ENCODE measurements at regions not wholly inside any gene's neighbourhood (a gene's known extent, or its start where the extent isn't known, plus 50 kb on each side); places are given as distances from the start of the nearest gene placed in this dataset.

DNA sequence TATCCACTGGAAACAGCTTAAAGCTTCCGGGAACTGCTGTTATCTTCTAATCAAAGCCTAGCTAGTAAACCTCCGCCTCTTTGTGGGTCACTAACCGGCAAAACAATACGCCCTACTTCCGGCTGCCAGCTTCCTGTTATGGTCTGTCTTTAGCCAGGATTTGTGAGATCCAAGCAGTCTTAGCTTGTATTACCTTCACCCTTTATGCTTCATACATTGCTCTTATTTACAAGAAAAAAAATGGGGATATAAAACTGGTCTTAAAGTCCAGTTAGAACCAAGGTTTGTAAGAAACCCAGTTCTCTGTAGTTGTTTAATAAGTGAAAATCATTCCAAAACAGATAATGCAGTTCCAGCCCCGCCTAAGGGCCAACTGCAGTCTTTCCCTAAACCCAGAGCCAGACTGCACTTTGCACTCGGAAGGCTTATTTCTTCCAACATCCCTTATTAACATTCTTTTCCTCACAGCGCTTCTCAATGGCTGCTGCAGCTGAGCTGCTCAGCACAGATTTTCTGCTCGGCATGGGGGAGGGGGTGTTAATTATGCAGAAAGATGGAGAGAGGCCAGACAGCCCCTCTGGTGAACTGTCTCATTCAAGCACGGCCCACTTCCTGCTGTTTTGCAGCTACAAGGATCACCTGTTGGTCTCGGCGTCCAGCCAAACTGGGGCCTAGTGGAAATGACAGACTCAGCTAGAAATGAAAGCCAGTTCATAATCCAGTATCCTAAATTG, 368.4 kb downstream of the KLF12 start:
- DNase-seq (ENCODE audit: low read depth in 2 of 2): peak; percentile 91 to 98

DNA sequence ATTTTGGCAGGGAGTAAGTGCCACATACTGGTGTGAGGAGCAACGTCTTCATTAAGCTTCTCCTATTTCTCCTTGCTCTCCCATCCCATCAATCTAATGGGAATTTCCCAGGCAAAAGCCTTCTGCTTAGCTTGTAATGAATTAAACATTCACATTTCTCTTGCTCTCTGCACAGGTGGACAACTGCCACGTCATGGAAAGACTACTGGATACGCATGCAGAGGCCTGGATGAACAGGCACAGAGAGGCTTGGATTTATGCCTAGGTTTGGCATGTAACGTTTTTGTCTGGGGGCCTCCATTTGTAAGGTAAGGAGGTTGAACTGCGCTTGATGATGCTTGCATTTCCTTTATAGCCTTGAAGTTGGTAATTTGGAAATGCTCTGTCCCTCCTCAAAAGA, 374.8 kb downstream of the KLF12 start:
- DNase-seq (ENCODE audit: low read depth in 2 of 2): no peak

DNA sequence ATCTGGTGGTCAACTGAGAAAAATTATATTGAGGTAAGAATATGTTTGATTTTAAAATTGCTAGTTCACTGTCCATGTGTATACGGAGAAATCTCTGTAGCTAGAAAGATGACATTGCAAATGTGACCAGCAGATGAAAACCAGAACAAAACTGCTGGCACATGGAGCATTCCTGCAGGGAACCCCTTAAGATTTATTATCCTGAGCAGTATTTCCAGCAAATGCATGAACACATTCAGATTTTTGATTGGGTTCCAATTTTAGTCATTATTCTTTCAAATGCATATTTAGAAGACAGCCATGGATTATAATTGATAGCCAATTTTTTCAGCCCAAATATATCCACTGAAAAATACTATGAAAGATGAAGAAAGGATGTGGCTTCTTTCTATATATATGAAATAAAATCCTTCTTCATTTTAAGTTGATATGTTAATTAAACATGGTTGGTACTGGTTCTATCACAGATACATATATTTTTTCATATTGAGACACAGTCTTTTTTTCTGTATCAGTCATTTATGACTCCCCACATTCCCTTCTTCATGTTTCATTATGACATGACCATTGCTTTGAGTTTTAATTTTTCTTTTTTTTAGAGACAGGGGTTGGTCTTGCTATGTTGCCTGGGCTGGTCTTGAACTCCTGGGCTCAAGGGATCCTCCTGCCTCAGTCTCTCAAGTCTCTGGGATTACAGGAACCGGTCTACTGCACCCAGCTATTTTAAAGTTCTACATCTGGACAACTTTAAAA, 376.5 kb downstream of the KLF12 start:
- DNase-seq (ENCODE audit: low read depth in 2 of 2): no peak

DNA sequence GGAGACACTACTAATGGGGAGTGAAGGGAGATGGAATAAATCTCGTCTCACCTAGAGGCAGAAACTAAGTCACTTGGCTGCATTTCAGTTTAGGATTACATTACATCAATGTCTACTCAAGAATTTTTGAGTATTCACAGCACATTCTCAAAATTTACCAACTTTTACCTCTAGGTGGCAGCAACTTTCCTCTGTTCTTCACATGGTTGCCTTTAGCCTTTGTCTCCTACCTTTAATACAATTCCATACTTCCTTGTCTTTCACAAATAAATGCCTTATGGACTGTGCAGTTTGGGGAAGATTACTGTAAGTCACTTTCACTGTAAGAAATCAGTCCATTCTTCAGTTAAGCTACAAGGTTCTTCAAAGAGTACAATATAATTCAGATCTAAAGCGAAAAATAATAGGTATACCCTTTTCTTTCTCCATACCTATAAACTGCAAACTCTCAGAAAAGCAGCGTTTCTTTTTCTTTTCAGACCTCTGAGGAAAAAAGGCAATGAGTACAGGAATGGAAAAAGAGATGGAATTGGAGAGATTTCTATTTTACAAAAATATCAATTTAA, 379.4 kb downstream of the KLF12 start:
- peak; percentile 63 to 68 for DNase-seq (ENCODE audit: low read depth in 2 of 2)

DNA sequence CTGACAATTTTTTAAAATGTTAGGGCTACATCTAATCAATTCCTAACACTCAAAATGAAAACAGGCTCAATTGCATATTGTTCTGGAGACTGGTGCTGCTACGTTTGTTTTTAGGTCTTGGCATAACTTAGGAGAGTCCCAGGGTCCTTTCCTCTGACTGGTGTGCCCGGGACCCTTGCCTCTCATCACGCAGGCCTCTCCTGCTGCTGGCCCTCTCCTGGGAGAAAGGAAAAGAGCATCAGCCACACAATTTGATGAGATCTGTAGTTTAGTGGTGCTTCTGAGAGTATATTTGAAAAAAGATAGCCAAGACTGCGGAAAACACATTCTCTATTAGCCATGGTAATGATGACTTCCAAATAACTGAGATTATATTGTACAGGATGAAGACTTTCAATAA, 380.0 kb downstream of the KLF12 start:
- DNase-seq (ENCODE audit: low read depth in 2 of 2): no peak

DNA sequence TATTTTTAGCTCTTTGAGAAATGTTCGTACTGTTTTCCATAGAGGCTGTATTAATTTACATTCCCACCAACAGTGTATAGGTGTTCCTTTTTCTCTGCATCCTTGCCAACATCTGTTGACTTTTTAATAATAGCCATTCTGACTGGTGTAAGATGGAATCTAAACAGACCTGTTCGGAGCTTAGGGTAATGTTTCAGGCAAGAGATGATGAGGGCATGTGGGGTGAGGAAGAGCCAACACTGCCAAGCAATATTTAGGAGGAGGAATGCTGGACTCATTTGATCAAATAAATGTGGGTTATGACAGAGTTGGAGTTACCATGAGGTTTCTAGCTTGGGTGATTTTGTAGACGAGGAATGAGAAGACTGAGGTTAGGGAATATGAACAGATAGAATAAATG, 382.9 kb downstream of the KLF12 start:
- DNase-seq (ENCODE audit: low read depth in 2 of 2): no peak

DNA sequence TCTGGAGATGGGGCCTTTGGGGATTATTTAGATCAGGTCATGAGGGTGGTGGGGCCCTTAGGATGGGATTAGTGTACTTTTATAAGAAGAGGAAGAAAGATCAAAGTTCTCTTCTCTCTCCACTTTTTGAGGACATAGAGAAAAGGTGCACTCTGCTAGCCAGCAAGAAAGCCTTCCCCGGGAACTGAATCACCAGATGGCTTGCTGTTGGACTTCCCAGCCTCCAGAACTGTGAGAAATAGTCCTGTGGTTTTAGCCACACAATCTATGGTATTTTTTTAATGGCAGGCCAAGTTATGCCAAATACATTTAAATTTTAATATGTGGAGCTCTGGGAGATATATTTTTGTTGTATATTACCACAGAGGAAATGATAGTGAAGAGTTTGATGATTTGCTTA, 385.8 kb downstream of the KLF12 start:
- DNase-seq (ENCODE audit: low read depth in 2 of 2): no peak

DNA sequence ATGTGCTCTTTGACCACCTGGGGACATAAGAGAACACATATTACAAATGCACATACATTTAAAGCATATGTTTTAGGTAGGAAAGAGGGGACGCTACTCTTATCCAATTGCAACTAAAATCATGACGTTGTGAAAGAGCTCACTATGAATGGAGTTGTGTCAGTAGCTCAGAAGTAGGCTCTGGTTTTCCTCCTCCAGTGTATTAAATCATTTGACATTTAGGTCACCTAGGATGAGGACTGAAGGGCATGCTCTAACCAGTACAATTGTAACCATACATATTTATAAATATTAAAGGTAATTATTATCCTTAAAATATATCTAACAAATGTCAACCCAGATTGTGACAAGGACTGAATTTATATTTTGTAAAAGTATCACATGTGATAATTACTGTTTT, 389.0 kb downstream of the KLF12 start:
- DNase-seq (ENCODE audit: low read depth in 2 of 2): no peak

DNA sequence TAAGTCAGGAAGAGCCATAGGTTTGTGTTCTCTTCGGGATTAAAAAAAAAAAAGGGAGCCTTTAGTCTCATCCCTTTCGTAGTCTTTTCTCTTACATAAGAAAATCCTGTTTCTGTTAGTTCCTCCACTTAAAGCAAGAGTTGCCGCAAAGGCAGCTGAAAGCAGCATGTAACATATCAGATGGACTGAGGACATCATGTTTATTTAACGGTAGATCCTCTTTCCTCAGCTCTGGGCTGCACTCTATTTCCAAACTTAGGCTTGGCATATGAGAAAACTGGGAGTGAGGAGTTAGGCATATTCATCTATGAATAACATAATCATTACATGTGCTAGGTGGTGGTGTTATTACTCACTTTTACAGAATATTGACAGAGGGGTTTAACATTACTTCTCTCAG, 391.2 kb downstream of the KLF12 start:
- no peak for DNase-seq (ENCODE audit: low read depth in 2 of 2)

DNA sequence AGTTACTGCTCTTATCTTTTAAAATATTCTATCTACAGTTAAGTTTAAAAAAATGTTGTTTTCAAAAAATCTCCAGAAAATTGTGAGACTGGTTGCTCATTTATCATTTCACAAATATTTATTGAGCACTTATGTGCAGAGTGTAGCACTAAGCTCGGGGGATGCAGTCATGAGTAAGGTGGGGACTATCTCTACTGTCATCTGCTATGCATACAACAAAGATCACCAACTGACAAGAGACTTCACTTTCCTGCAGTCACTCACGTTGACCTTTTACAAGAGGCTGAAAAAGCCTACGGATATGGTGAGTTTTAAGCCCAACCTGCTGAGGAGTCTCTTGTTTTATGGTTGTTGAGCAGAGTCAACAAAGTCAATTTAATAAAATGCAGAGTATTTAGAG, 392.5 kb downstream of the KLF12 start:
- no peak for DNase-seq (ENCODE audit: low read depth in 2 of 2)

DNA sequence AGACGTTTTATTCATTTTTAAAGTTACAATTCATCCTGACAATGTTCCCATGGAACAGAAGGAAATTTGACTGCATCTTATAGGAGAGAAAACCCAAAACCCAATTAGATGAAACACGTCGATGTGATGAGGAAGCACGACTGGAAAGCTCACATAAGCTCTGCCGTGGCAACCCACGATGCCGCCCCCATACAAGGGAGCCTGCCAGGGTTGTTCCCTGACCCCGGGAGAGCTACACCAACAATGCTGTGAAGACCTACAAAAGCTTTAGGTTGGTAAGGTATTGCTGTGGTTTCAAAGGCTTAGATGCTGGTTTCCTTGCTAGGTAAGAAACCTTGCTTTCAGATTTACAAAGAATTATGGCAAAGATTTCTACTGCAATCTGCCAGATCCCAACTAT, 393.1 kb downstream of the KLF12 start:
- no peak for DNase-seq (ENCODE audit: low read depth in 2 of 2)

DNA sequence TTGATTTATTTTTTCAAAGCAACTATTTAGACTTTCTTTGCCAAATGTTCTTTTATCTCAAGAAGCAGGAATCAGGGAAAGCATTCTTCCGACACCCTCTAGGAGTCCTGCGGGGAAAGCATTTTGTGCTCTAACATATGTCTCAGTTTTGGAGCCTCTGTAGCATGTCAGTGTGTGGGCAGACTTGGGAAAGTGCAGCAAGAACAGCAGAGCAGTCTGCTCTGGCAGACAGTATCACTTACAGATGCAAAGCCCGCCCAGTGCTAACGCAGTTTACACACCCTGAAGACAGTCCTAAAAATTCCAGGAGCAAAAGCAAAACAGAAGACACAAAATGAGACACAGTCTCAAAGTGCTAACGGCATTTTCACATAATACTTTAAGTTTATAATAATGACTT, 393.5 kb downstream of the KLF12 start:
- DNase-seq (ENCODE audit: low read depth in 2 of 2): no peak

DNA sequence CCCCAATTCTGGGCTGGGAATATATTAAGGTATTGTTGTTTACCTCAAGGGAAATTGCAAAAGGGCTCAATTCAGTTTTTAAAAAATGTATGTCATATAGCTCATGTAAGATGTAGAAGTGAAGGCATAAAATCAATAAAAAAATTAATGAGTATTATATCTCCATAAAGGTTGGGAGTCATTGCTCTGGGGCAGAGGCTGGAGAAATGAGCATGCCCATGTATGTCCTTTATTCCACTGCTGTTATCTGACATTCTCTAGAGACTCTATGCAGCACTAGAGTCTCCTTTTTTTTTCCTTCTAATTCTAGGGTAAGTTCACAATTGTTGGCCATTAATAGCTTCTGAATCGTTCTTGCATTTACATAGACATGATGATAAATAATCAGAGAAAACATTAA, 394.8 kb downstream of the KLF12 start:
- no peak for DNase-seq (ENCODE audit: low read depth in 2 of 2)

DNA sequence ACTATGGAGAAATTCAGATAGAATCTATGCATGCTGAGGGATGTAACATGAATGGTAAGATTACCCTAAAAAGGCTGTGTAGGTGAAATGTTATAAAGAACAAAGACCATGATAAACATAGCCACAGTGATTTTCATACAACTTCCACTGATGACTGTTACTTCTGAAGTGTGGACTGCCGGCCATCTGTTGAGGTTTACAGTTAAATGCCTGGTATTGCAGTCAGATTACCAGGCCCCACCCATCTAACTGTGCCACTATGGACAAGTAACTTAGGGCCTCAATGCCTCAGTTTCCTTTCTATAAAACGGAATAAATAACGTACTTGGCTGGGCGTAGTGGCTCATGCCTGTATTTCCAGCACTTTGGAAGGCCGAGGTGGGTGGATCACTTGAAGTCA, 395.6 kb downstream of the KLF12 start:
- no peak for DNase-seq (ENCODE audit: low read depth in 2 of 2)

DNA sequence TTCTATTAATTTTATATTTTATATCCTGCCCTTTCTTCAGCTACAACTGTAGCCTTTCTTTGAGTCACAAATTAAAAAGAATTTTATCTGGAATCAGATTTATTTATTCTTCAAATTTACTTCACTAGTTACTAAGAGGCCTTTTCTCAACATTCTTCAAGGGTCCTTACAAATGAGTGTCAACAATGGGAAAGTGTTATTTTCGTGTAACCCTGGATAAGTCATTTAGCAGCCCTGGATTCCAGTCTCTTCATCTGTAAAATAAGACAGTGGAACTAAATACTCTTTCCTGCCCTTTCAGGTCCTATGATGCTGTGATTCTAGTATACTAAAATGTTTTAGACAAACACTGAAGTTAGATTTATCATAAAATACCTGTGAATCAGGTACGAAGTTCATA, 397.0 kb downstream of the KLF12 start:
- no peak for DNase-seq (ENCODE audit: low read depth in 2 of 2)

DNA sequence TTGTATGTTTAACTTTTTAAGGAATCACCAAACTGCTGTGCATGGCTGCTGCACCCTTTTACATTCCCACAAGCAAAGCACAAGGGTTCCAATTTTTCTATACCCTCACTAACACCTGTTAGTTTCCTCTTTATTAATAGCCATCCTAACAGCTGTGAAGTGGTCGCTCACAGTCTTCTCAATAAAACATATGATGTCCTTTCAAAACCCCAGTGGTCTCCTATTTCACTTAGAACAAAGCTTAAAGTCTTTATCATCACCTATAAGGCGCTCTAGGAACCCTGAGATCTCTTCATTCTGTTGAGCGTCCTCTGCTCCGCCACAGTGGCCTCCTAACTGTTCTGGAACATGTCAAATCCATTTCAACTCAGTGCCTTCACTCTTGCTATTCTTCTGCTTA, 400.5 kb downstream of the KLF12 start:
- DNase-seq (ENCODE audit: low read depth in 2 of 2): no peak

DNA sequence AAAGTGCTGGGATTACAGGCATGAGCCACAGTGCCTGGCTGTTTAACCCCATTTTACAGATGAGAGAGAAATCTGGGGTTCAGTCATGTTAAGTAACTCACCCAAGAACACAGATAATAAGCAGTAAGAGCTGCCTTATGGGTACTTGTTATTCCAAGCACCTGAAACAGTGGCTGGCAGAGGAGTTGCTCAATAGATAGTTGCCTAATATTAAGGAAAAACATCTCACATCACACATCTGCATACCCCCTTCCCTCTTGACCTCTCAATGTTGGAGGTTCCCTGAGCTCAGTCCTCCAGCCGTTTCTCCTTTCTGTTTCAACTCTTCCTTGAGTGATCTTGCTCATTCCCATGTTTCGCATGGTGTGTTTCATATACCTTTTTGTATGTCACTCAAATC, 401.9 kb downstream of the KLF12 start:
- DNase-seq (ENCODE audit: low read depth in 2 of 2): no peak

DNA sequence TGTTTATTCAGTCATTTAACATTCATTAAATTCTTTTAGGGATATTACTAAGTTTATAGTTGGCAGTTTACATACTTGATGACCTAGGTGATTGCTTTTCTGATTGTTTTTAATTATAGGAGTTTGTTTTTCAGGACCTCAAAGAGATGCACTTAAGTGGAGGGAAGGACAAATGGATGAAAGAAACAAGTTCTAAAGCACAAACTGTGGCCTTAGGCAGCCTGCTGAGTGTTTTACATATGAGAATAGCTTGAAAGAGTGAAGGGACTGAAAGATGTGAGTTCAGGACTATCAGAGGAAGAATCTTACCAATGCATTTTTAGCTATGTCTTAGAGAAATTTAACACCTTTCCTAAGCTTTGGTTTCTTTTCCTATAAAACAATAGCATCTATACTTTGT, 402.6 kb downstream of the KLF12 start:
- DNase-seq (ENCODE audit: low read depth in 2 of 2): no peak

DNA sequence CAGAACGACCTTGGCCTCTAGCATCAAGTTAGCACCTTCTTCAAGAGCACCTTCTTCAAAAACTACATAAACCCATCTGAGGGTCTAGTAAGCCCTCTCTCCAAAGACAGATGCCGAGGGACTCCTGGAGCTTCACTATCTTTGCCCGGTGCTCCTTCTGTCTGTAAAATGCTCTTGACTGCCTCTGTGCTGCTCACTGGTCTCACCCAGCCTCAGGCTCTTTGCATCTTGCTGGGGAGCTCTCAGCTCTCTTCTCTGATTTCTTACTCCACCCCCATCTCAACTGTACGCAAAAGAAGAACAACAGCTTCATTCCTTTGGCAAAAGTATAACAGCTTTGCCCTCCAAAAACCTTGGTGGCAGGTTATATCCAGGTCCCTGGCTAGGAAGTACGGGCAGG, 404.2 kb downstream of the KLF12 start:
- DNase-seq (ENCODE audit: low read depth in 2 of 2): no peak

DNA sequence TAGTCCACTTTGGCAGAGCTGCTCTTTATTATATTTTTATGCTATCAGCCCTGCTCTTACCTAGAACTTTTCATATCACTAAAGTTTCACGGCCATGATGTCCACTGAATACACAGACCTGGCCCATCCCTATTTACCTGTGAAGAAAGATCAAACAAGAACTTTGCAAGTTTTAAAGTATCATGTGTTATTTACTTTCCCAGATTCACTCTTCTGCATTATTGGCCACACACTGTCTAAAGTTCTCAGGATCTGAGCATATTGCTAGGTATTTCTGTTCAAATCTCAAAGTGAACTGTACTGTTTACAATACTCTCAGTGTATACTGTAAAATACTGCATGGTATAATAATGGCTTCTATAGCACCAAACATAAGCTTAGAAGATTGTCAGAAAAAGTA, 405.2 kb downstream of the KLF12 start:
- no peak for DNase-seq (ENCODE audit: low read depth in 2 of 2)

DNA sequence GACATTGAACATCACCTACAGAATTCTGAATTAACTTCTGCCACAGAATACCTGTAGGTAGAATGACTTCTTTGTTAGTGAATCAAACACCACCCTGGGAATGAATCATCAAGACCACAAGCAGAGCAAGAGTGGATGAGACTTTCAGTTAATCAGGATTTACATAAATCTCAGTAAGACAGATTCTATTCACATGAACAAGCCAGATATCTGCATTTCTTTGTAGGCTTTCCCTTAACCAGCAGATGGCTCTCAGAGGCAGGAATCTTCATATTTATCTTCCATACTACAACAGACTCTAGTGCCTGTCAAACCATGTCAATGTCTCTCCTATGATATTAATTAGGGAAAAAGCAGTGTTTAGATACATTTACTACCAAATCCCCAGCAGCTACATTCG, 412.1 kb downstream of the KLF12 start:
- DNase-seq (ENCODE audit: low read depth in 2 of 2): peak; percentile 18 to 27

DNA sequence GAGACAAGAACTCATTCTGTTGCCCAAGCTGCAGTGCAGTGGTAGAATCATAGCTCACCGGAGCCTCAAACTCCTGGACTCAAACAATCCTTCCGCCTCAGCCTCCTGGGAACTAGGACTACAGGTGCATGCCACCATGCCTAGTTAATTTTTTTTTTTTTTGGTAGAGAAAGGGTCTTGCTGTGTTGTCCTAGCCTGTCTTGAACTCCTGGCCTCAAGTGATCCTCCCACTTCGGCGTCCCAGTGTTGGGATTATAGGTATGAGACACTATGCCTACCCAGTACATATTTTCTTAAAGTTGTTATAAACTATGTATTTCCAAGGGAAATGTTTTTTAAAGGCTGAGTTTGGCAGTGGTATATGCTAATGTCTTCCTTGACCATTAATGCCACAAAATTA, 412.6 kb downstream of the KLF12 start:
- no peak for DNase-seq (ENCODE audit: low read depth in 2 of 2)

DNA sequence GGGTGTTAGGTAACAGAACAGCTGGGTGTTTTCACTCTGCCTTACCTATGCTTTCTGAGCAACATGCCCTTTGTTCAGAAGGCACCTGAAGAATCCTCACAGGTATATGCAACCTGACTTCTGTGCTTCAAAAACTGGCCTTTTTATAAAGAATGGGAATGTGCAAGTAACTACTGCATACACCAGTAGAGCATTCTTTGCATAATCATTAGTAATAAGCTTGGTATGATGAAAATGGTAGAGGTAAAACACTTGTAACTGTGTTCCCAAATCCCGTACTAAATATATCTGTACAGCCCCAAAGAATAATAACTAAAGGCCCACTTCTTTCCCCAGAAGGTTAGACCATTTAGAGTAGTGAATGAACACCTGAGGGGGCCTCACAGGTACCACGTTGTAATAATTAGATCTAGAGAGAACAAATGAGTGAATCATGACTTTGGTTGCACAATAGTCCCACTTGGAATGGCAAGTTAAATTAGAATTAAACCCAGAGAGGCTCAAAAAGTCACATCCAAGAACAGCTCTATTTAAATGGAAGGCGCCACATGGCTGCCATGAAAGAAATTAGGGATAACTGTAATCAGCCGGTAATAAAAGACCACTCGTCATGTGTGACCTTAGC, 413.9 kb downstream of the KLF12 start:
- DNase-seq (ENCODE audit: low read depth in 2 of 2): no peak

All from lung microvascular endothelial cell (primary cell).